H1 (cell line): ENCODE measurements at regions not wholly inside any gene's neighbourhood (a gene's known extent, or its start where the extent isn't known, plus 50 kb on each side); places are given as distances from the start of the nearest gene placed in this dataset.

ENCODE experiments used
- BRCA1 ChIP-seq: IDR thresholded peaks from 2 replicates; pipeline ENCODE4 v1.6.1; 2012; ENCODE audit warnings: low read depth, low read length, improper control_type of control experiment
- CBX5 ChIP-seq: fragments of 300-800, 300-1000 bp; sonication (generic); IDR thresholded peaks from 2 replicates; pipeline ENCODE4 v1.7.1; 2016; ENCODE audit warnings: antibody characterized with exemption, low read length, low read depth
- CHD7 ChIP-seq: fragments of 300-600 bp; sonication (generic); IDR thresholded peaks from 2 replicates; pipeline ENCODE4 v1.7.1; 2012; ENCODE audit warnings: low read length, moderate library complexity, mild to moderate bottlenecking, inconsistent platforms; ENCODE audit not compliant: insufficient replicate concordance
- EP300 ChIP-seq, 2 experiments: IDR thresholded peaks; 1 replicate in 1 of 2; 2 replicates in 1 of 2; pipeline ENCODE4 v1.6.1; 2011 to 2012; ENCODE audit warnings: low read depth in 2 of 2, low read length in 2 of 2, mild to moderate bottlenecking in 2 of 2, borderline replicate concordance in 1 of 2, inconsistent platforms in 1 of 2, moderate library complexity in 1 of 2
- FOSL1 ChIP-seq: IDR thresholded peaks from 2 replicates; pipeline ENCODE4 v1.6.1; 2011; ENCODE audit warnings: mild to moderate bottlenecking, low read depth, low read length, moderate library complexity; ENCODE audit not compliant: insufficient read depth
- KDM5A ChIP-seq: fragments of 200-600 bp; IDR thresholded peaks from 2 replicates; pipeline ENCODE4 v1.7.1; 2012; ENCODE audit warnings: mild to moderate bottlenecking, low read length, inconsistent platforms, mixed read lengths
- MAX ChIP-seq: IDR thresholded peaks from 2 replicates; pipeline ENCODE4 v1.6.1; 2012; ENCODE audit warnings: inconsistent platforms
- POLR2AphosphoS5 ChIP-seq: IDR thresholded peaks from 2 replicates; pipeline ENCODE4 v1.6.1; 2011; ENCODE audit warnings: low read depth, low read length
- RBBP5 ChIP-seq: IDR thresholded peaks from 2 replicates; pipeline ENCODE4 v1.7.1; 2012; ENCODE audit warnings: low read depth, mild to moderate bottlenecking, inconsistent platforms, low read length, moderate library complexity, borderline replicate concordance
- RNF2 ChIP-seq: fragments of 200-900, 300-1000 bp; sonication (generic); IDR thresholded peaks from 2 replicates; pipeline ENCODE4 v1.7.1; 2016; ENCODE audit warnings: borderline replicate concordance, low read depth, mild to moderate bottlenecking, antibody characterized with exemption, low read length; ENCODE audit not compliant: poor library complexity, severe bottlenecking; ENCODE audit errors: missing control alignments
- RXRA ChIP-seq: IDR thresholded peaks from 2 replicates; pipeline ENCODE4 v1.6.1; 2011; ENCODE audit warnings: low read depth, mild to moderate bottlenecking, low read length, moderate library complexity; ENCODE audit not compliant: insufficient read depth
- TCF12 ChIP-seq: IDR thresholded peaks from 2 replicates; pipeline ENCODE4 v1.6.1; 2011; ENCODE audit warnings: low read depth, mild to moderate bottlenecking, low read length

- TF ChIP-seq CHD7, result no peak
- no peak for TF ChIP-seq CBX5
- TF ChIP-seq TCF12, result no peak
- no peak for TF ChIP-seq MAX
- TF ChIP-seq RXRA, result no peak
- TF ChIP-seq FOSL1, result no peak
- no peak for TF ChIP-seq RBBP5
- no peak for TF ChIP-seq BRCA1
- TF ChIP-seq KDM5A, result no peak
- TF ChIP-seq RNF2, result no peak
- no peak for TF ChIP-seq POLR2AphosphoS5
- TF ChIP-seq EP300 (IDR thresholded peaks at IDR 0.05; ENCODE audit: borderline replicate concordance in 1 of 2, low read depth in 2 of 2, low read length in 2 of 2), result no peak
- TF ChIP-seq, all 59 proteins: peak for 0
Measured at GRCh38 chr3:135500034-135500433, 465.5 kb upstream of the PPP2R3A start (continued).
